DND-41 (cell line): ENCODE measurements at regions not wholly inside any gene's neighbourhood (a gene's known extent, or its start where the extent isn't known, plus 50 kb on each side); places are given as distances from the start of the nearest gene placed in this dataset.

Source experiments
- CTCF ChIP-seq: IDR thresholded peaks from 2 replicates; pipeline ENCODE4 v1.5.1; 2012; ENCODE audit warnings: borderline replicate concordance, low read length, moderate library complexity, mild to moderate bottlenecking; ENCODE audit not compliant: poor library complexity, severe bottlenecking; ENCODE audit errors: extremely low read depth
- EZH2 ChIP-seq: IDR thresholded peaks from 3 replicates; pipeline ENCODE4 v1.6.1; 2012; ENCODE audit warnings: borderline replicate concordance, low read depth, mild to moderate bottlenecking, moderate library complexity, low read length, inconsistent platforms; ENCODE audit not compliant: severe bottlenecking

DNA sequence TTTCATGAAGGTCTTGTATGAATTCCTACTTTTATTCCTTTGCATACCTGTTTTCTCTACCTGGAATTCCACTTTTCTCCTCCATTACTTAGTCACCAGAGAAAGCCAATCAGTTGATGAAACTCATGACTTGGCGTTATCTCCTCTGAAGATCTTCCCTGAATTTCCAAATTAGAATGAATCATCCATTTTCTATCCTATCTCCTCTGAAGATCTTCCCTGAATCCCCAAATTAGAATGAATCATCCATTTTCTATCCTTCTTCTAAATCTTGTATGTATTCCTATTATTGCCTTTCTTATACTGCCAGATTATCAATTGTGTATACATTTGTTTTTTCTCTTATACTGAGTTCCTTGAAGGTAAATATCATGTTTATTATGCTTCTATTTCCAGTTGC lies 440.4 kb downstream of the CCDC85A start:
- TF ChIP-seq CTCF: no peak
- TF ChIP-seq EZH2: no peak
